ENCODE measurements at regions not wholly inside any gene's neighbourhood (a gene's known extent, or its start where the extent isn't known, plus 50 kb on each side); places are given as distances from the start of the nearest gene placed in this dataset.

DNA sequence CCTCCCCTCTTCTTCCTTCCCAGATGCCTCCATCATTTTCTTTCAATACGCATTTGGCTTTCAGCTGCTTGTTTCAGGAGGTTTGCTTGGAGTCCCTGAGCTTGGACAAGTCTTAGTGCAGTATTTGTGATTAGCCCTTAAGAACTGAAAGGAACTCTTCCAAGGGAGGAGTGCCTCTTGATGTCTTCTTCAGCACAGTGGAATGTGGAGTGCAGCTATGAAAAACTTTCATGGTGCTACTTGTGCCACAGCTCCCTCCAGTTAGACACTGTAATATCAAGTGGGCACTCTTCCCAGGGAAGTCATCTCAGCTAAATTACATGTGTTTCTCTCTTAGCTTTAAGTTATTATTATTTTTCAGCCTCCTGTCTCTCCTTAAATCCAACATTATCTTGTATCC is 173.1 kb downstream of the NECTIN3 start:
- DNase-seq: no peak

DNA sequence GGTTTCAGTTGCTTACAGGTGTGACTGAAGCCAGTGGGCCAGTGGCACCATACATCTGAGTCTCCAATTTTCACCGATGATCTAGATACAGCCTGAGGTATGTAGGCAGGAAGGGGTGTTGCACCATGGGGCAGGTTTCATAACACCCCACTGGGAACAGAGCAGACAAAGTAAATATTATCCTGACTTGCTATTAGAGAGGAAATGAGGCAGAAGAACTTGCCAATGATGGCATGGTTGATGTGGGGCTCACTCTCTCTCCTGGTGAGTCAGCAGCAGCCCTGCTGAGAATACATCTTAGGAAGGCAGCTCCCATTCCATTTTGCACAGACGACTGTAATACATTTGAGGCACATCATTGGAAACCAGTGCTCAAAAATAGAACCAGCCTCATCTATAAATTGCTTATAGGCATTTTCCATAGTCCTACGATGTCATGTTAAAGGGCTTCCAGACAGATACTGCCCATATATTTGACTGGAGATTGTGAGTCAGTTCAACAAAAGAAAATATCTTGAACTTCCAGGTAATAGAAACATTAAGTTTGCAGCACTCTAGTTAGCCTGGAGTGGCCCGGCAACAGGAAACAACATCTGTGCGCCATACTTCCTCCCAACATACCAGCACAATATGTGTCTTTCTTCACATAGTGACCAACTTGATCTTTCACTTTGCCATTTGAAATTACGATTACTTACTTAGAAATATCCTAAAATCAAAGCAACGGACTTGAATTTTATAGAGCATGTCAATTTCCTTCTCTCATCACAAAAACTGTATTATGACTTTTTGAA is 175.5 kb downstream of the NECTIN3 start:
- DNase-seq: no peak

DNA sequence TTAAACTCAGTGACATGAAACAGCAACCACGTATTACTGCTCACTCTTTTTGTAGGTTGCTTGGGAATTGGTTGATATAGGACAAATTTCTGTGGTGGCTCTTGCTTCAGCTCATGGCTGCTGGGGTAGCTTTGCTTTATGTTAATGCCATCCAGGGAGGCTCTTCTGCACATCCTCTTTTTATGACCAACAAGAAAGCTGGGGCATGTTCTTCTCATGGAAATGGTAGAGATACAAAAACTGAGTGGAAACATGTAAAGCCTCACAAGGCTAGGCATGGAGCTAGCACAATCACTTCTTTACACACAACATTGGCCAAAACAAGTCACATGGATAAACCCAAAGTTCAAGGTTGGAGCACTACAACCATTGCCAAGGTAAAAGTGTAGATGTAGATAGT is 176.8 kb downstream of the NECTIN3 start:
- DNase-seq: no peak

DNA sequence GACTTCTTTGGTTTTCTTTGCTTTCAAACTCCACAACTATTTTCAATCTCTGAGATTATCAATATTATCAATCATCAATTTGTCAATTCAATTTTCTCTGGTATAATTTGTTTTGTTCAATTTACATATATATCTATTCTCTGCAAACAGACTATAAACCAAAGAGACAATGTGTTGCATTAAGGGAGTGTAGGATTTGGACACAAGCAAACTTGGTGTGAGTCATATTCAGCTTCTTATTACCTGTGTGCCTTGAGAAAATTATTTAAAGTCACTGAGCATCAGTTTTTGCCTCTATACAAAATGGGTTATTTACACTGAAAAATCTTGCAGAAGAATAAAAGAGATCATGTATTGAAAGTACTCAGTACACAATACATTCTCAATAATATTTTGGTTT is 177.8 kb downstream of the NECTIN3 start:
- DNase-seq: no peak

DNA sequence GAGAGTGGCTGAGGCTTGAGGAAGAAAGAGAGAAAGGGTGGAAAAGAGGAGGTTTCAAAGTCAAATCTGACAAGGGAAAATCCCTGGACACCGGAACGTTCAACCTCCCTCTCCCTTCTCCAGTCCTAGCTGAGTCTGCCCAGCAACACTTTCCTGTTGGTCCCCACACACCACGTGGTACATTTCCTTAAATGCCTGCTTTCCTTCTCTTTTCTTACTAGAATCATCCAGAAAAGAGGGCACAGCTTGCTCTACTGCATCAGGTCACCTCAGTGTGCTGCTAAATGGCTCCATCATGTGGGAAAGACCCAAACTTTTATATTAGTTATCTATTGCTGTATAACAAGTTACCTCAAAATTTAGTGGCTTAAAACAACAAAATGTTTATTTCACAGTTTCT is 181.2 kb downstream of the NECTIN3 start:
- DNase-seq: no peak

DNA sequence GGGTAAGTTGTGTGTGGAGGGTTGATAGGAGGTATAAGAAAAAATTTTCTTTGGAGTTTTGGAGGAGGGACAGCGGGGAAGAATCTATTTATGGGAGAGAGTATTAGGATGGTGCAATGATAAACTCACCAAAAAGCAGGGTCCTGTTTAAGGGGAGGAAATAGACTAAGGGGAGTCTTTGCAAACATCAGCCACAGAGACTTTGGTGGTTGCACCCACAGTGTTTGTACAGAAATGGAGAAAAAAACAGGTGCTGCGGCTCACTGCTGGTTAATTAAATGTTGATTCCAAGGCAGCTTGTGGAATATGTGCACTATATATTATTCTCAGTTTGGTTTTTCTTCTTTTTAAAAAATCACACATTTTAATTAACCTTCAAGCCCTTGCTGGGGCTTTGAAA is 182.1 kb downstream of the NECTIN3 start:
- DNase-seq: no peak

DNA sequence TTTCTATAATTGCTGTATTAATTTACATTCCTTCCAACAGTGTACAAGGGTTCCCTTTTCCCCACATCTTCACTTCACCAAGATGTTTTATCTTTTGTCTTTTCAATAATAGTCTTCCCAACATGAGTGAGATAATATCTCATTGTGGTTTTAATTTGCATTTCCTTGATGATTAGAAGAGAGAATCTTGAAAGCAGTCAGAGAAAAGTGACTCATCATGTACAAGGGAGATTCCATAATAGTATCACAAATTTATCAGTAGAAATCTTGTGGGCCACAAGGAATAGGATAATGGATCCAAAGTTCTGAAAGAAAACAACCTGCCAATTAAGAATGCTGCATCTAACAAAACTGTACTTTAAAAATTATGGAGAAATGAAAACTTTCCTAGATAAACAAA is 189.3 kb downstream of the NECTIN3 start:
- DNase-seq: peak; percentile 13

DNA sequence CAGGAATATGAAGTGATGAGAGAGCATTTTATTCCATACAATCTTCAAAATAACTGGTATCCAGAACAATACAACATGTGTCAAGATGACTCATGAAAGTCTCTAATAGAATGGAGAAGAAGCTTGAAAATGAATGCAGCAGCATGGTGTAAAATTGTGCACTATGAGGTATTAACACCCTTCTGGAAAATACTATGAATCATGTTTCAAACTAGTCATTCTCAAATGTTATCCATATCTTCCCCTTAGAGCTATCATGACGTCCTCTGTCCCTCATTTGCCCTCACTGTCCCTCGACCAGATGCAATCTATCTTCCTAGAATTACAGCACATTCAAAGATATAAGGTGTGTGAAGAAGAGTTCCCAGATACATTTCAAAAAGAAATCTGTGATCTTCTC is 198.2 kb downstream of the NECTIN3 start:
- no peak for DNase-seq

DNA sequence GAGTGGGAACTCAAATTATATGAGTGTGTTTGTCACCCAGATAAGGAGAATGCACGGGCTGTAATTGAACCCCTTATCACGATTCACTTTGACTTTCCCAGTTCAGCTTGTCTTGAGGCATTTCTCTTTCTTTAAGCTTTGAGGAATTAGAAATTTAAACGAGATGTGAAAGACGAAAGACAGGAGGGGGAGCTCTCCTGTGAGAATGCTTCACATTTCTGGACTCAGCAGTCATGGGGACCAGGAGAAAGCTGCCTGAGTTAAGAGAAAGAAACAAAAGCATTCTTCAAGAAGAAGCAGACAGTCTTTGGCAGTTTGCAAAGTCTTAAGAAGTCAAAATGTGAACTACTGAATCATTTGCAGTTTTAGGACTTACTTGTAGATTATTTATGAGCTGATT is 205.6 kb downstream of the NECTIN3 start:
- DNase-seq: no peak

DNA sequence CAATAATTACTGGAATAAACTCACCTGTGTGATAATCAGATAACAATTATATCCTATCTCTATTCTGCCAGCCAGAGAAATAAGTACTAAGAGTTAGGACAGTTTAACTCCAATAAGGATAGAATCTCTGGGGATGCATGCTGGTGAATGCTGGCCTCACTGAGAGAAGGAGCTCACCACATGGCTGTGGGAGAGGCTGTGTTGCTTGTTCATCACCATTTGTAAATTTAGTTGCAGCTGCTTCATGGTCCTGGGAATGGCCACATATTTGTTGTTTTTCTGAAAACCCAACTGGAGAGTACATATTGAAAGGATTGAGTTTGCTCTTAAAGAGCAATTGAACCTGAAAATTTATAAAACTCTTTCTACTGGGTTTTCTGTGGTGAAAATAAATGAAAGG is 207.3 kb downstream of the NECTIN3 start:
- DNase-seq: no peak

DNA sequence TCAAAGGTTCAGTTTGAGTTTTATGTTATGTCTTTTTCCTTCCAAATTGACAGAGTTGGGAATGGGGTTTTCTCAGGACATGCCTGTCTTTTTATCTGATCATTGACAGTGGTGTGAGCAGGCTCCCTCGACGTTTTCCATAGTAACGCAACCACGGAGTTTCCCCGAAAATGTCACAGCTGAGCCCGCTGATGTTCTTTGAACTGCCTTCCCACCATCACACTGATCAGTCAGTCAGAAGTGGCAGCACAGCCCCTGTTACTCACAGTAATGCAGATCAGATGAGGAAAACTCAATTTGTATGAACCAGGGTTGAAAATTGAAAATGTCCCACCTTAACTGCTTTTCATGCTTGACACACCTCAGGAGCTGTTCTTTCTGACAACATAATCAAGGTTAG is 210.4 kb downstream of the NECTIN3 start:
- no peak for DNase-seq

DNA sequence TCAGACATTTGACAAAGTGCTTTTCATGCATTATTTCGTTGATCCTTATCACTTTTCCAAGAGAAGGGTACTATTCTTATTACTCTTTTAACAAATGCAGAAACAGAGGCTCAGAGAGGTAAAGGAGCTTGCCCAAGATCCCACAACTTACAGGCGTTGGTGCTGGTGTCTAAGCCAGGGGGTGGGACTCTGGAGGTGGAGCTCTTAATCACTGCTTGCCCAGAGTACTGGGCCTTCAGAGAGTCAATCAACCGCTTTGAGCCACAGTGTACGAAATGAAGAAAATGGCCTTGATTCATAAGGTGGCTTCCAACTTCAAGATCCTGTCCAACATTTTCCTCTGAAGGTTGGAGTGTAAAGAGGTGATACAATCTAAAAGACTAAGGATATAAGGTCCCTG is 211.5 kb downstream of the NECTIN3 start:
- DNase-seq: no peak

DNA sequence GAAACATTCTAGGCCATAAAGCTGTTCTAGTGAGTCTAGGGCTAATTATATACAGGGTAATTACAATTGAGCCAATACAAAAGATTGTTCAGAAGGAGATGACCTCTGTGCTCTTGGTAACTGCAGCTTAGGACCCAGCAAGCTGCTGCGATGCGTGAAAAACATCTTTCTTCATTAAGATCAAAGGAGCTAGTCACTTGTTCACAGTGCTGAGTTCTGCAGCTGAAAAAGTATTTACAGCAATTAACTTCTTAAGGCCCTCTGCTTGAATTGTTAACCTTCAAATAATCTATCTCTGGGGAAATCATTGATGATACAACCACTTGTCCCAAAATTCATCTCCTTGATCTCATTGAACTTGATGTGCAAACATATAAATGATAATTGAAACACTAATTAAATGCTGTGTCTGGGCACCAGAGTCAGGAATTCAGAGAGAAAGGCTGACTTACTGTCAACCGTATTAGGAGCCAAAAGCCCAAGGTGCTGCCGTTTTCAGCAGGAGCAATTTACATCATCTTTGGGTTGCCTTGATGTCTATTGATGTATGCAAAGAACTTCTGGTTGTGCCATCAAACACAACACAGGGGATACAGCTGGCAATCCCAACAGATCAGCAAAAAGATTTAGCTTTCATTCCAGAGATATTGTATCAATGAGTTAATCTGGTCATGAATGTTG is 213.0 kb downstream of the NECTIN3 start:
- no peak for DNase-seq

DNA sequence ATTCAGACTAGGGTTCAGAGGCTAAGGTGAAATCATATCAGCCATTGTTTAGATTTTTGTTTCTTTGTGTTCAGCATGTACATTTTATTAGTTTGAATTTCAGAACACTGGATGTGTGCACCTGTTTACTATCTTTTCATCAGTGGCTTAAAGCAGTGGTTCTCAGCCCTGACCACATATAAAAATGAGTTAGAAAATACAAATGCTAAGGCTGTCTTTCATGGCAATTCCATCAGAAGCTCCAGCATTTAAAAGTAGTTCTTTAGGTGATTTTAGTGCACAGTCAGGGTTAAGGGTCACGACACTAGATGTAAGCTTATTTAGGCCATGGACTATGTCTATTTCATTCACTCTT is 213.5 kb downstream of the NECTIN3 start:
- DNase-seq: no peak

DNA sequence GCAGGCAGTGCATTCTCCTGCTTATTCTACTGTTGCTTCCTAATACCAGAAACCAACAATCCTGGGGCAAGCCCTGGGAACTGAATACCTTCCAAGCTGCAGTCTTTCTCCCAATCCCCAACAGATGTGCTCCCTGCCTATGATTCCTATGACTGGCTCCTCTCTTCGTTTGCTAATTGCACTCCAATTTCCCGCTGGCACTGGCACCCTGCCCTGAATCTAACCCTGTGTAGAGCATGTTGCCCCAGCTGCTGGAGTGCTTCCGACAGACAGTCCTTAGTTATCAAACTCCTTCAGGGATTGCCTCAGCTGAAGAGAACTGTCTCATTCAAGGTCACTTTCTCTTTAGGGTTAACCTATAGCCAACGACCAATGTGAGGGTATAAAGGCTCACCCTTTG is 214.1 kb downstream of the NECTIN3 start:
- DNase-seq: no peak

DNA sequence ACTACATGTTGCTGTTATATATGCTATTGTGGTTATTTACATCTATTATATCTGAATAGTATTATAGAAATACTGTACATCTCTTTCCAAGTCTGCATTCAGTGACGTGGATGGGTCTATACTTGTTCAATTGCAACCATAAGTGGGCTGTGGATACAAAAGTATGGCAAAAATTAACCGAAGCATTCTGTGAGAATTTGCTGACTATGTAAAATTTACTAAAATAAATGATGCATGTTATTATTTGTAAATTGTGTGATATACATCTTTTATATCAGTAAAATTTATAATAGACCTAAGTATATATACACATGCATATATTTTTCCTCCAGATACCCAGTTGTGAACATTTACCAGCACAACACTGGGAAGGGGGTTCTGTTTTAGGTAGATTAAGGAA is 215.1 kb downstream of the NECTIN3 start:
- no peak for DNase-seq

DNA sequence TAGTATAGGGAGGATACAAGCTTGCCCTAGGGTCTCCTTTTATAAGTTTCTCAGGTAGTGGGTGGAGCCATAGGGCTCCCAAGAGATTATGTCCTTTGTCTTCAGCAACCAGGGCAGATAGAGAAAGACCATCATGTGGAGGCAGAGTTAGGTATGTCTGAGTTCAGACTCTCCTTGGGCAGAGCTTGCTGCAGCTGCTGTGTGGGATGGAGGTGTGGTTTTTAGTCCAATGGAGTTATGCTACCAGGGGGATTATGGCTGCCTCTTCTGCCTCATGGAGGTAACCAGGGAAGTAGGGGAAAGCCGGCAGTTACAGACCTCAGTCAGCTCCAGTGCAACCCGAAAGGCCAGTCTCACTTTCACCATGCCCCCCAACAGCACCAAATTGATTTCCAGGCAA is 220.5 kb downstream of the NECTIN3 start:
- no peak for DNase-seq

DNA sequence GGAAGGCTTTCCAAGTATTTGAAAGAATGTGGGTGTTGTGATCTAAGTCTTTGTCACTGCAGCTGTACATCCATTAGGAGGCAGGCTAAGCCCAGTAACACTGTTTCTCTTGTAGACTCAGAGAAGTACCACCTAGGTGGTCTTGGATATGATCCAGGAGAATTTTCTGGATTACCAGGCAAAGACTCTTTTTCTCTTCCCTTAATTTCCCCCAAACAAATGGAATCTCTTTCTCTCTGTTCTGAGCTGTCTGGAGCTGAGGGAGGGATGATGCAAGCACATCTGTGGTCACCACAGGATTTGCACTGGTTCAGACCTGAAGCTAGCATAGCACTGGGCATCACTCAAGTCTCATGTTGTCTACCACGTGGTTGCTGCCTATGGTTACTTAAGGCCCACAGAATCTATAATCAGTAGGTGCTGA is 227.6 kb downstream of the NECTIN3 start:
- DNase-seq: no peak

DNA sequence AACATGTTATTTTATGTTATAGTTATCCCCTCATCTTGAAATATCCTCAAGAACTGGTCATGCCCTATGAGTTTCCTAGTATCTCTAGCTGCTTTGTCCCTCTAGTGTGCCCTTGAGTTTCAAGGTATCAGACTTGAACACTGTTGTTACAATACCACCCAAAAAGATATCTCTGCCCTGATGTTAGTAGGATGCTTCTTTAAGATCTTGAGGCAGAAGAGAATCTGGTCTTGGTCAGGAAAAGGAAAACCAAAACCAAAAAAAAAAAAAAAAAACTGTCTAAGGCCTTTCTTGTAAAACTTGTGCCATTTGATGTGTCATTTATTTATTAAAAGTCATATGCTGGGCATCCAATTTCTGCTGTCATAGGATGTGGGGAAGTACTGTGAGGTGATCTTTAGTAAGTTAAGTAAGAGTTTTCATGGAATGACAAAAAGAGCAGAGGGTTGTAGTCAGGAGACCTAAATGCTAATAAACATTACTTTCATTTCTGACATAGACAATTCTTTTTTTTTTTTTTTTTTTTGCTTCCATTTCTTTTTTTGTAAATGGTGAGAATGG is 229.7 kb downstream of the NECTIN3 start:
- no peak for DNase-seq

DNA sequence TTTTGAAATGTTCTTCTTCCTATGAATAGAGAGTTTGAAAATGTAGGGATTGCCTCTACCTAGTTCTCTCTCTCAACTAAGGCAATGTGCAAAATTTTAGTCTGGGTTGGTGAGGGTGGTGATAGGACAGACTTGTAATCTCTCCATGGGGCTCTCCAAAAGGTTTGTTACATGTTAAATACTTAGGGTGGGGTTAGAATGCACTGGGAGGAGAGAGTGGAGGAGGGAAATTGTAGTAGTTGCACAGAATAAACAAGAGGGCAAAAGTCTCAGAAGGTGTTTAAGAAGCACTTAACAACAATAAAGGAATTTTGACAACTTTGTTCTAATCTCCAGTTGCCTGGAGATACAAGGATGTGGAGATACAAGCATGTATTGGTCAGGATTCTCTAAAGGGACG is 230.4 kb downstream of the NECTIN3 start:
- no peak for DNase-seq

DNA sequence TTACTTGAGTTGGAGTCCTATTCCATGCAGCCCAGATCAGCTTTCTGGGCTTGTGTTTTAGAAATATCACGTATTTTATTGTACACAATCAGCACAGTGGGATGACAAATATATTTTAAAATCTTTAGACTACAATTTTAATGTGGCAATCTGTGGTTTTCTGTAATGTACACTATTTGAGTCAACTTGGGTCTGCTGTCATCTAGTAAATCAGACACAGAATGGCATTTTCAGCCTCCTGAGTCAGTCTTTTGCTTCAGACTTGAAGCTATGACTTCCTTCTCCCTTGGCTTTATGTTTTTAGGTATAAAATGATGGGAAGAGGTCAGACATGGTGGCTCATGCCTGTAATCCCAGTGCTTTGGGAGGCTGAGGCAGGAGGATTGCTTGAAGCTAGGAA is 232.1 kb downstream of the NECTIN3 start:
- DNase-seq: no peak

DNA sequence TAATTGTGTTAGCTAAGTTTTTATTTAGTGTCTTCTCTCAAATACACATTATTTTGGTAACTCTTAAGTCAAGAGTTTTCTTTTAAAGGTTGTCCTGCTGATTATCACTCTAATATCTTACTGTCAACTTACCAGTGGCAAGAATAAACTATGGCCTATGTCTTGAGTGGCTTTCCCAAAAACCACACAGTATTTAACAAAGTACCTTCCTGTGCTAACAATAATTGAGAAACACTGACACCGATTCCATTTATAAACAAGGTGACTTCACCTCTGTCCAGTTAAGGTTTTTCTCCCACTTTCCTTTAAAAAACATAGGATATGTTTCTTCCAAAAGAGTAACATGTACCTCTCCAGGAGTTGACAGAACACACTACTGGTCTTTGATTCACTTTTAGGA is 234.3 kb upstream of the CD96 start:
- DNase-seq: no peak

DNA sequence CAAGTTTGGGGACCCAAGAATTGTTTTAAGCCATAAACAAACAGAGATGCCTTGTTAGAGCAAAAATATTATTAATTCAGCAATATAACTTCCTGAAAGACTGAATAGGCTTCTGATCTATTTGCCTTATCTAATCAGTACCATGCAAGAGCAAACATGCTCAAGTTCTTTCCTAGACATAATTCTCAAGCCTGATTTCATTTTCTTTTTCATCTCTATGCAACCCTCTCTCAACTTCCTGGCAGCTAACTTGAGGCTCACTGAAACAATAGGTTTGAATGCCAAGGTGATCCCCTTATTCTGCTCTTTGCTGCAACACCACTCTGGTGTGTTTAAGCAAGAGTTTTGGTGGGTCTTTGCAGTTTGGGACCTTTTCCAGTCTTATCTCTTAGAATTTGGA is 230.9 kb upstream of the CD96 start:
- peak; percentile 30 for DNase-seq

DNA sequence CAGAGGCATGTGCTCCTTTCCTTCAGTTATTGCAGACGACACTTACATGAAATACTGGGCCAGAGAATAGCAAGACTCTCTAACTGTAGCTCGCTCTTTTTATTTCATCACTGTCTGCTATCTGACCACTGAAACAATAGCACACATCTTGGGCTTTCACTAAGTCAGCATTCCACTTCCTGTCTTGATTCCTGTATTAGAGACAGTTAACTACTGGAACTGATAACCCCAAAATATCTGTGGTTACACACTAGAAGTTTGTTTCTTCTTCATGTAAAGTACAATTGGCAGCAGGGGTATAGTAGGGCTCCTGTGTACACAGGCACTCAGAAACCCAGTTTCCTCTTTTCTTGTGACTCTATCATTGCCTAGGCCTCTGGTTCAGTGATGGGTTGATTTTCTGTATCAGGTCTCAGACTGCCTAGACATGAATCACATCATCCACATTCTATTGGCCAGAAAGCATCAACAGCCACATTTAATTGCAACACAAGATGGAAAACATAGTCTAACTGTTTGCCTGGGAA is 230.2 kb upstream of the CD96 start:
- DNase-seq: peak; percentile 37
